ENCODE measurements at regions not wholly inside any gene's neighbourhood (a gene's known extent, or its start where the extent isn't known, plus 50 kb on each side); places are given as distances from the start of the nearest gene placed in this dataset.
"Not testable (repeated sequence)": the region's sequence is repeated elsewhere in the genome, so short reads cannot be mapped to it uniquely, and the experiment has no call there.

DNA sequence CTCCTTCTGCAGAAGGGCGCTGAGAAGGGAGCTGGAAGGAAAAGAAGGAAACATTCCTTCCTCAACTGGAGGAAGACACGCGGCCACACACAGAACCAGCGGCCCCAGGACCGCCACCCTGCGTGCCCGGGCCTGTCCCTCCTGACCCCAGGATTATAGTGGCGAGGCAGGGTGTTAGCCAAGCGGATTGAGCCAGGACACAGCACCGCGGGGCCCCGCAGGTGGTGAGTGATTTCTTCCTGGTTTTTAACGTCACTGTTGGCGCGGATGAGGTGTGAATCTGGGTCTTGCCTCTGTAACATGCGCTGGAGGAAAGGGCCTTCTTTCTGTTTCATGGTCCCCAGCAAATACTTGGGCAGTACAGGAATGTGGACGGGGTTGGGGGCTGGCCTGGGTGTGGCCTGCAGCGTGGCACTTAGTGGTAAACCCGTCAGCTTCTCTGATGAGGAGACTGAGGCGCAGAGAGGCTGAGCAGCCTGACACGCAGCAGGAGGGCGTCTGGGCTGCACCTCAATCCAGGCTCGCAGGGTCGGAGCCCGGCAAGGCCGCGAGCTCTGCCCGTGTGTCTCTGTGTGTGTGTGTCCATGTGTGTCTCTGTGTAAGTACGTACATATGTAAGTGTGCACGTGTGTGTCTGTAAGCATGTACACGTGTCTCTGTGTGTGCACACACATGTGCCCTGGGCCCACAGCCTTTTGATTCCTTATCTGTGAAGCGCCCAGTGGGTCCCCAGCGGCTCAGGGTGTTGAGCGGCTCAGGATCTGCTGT is 158.4 kb upstream of the ZNF469 start:
- not testable (repeated sequence) for H3K4me3 ChIP-seq, H3K27ac ChIP-seq

DNA sequence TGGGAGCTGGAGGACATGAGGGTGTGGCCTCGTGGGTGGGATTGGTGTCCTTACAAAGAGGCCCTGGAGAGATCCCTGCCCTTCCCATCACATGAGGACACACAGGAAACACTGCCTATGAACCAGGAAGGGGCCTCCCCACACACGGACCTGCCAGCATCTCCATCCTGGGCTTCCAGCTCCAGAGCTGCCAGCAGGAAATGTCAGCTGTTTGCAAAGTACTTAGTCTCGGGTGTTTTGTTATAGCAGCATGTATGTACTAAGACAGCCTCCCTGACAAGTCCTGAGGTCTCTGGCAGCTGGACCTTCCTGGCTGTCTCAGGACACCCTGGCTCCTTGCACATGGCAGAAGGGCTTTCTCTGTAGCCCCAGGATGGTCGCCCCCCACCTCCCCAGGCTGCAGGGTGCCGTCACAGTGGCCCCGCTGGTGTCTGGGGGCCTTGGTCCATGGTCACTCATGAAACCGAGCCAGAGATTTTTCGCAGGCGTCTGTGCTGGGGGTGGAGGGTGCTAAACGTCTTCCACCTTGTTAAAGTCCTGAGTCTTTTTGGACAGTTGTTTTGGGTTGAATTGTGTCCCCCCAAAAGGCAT is 157.0 kb upstream of the ZNF469 start:
- H3K27ac ChIP-seq, H3K4me3 ChIP-seq: not testable (repeated sequence)

DNA sequence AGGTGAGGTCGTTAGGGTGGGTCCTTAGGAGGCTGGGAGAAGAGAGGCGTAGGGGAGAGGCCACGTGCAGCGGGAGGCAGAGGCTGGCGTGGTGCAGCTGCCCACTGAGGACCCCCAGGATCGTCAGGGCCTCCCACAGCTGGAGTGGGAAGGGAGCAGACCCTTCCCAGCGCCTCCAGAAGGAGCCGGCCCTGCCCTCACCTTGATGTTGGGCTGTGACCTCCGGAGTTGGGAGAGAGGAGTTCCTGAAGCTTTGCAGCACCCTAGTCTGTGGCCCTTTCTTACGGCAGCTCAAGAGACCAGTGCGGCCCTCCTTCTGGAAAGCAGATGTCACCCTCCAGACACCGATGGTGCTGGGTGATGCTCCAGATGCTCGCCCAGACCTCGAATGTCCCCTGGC is 156.5 kb upstream of the ZNF469 start:
- not testable (repeated sequence) for H3K4me3 ChIP-seq, H3K27ac ChIP-seq

DNA sequence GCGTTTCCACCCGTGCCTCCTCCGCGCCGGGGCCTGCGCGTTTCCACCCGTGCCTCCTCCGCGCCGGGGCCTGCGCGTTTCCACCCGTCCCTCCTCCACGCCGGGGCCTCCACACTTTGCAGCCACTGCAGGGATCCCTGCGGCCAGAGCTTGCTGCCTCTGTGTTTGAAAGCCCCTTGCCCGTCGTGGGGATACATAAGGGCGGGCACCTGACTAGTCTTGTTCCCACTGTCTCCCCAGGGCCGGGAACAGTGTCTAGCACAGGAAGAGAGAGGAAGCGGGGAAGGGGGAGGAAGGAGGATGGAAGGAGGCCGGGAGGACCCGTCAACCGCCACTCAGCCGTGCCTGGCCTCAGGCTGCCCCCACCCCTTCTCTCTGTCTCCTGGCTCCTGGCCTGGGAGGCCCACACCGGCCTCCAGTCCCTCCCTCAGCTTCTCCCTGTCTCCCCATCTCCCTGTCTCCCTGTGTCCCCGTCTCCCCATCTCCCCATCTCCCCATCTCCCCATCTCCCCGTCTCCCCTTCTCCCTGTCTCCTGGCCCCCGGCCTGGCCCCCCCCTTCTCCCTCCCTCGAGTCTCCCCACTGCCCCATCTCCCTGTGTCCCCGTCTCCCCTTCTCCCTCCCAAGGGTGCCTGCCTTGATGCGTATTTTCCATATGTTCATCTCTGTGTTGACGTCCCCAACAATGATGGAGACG is 155.6 kb upstream of the ZNF469 start:
- H3K4me3 ChIP-seq, H3K27ac ChIP-seq: not testable (repeated sequence)

DNA sequence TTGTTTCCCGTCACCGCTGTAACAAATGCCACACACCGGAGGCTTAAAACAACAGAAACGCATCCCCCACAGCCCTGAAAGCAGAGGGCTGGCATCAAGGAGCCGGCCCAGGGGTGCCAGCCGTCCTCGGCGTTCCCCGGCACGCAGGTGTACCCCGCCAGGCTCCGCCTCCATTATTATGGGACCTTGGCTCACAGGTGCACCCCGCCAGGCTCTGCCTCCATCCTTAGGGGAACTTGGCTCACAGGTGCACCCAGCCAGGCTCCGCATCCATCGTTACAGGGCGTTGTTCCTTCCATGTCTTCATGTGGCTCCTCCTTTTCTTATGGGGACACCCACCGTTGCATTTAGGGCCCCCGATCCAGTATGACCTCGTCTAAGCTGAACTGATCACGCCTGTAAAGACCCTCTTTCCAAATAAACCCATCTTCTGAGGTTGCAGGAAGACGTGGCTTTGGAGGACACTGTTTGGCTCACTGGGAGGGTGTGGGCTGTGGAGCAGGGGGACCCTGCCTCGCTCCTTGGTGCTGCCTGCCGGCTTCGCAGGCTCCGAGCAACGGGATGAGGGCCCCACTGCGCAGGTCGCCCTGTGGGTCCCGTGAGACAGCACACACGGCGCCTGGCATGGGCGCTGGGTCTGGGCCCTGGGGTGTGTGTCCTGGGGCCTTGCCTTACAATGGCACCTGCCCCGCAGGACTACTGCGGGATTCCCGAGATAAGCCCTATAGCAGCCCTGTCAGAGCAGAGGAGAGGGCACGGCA is 154.9 kb upstream of the ZNF469 start:
- H3K27ac ChIP-seq, H3K4me3 ChIP-seq: not testable (repeated sequence)

DNA sequence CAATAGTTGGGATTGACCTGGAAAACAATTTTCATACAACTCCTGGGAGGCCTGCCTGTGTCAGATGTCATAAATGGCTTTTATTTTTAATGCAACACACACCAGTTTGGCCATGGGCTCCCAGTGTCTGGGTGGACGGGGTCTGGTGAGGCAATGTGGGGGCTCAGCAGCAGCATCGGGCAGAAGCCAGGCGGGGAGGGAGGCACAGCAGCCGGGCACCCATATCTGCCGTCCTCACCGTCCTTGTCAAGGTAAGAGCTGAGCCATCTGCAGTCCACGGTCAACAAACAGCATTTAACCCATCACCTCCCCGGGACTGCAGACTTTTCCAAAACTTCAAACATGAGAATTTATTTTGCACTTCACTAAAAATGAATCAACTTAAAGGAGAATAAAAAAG is 154.0 kb upstream of the ZNF469 start:
- not testable (repeated sequence) for H3K27ac ChIP-seq, H3K4me3 ChIP-seq

DNA sequence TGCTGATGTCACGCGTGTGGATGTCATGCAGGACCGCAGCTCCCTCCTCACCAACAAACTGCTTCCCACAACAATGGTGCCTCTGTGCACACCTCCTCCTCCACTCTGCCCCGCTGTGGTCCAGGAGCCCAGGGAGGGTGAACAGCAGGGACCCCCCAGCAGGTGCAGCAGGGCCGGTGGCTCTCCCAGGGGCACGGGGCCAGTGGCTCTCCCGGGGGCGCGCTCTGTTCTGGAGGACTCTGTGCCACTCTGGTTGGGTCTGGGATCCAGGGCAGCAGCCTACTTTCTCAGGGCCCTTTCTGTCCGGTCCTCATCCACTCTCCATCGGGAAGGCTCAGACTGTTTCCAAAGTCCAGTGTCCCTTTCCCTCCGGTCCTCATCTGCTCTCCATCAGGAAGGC is 153.0 kb upstream of the ZNF469 start:
- H3K27ac ChIP-seq, H3K4me3 ChIP-seq: not testable (repeated sequence)

DNA sequence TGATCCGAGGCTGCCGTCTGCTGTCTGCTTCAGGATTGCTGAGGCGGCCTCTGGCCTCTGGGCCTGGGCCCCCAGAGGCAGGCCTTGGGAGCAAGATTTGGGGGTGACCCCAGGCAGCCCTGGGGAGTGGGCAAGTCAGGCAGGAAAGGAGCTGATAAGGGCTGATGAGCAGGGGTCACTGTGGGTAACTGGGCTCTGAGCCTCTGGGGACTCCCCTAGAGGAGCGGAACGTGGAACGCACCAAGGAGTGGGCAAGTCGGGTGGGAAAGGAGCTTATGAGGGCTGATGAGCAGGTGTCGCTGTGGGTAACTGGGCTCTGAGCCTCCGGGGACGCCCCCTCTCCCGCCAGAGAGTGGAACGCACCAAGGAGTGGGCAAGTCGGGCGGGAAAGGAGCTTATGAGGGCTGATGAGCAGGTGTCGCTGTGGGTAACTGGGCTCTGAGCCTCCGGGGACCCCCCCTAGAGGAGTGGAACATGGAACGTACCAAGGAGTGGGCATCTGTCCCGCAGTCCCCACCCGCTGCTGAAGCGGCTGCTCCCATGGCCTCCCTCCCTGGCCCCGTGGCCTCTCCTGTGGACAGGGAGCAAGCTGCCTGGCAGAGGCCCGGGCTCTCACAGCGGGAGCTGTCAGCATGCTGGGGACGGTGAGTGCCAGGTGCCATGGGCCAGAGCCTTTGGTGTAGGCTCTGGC is 152.3 kb upstream of the ZNF469 start:
- not testable (repeated sequence) for H3K27ac ChIP-seq, H3K4me3 ChIP-seq

DNA sequence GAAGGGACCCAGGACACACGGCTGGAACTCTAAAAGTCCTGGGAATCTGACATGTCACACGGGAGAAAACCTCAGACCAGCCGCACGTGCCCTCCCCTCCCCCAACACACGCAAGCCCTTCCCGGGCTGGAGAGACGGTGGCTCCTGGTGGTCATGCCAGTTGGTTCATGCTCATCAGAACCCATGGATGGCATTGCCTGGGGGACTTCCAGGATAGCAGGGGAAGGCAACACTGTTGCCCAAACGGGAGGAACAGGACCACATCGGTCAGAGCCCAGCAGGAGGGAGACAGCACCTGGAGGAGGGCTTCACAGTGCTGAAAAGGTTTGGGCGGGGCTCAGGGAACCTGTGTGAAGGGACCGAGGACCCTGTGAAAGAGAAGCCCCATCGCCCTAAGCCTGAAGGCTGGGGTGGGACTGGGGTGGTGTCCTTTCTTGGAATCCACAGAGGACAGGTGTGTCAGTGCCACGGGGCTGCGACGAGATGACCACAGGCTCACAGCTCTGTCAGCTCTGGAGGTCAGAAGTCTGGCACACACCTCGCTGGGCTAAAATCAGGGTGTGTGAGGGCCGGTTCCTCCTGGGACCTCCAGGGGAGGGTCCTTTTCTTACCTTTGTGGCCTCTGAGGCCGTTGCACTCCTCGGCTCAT is 151.7 kb upstream of the ZNF469 start:
- not testable (repeated sequence) for H3K27ac ChIP-seq, H3K4me3 ChIP-seq

DNA sequence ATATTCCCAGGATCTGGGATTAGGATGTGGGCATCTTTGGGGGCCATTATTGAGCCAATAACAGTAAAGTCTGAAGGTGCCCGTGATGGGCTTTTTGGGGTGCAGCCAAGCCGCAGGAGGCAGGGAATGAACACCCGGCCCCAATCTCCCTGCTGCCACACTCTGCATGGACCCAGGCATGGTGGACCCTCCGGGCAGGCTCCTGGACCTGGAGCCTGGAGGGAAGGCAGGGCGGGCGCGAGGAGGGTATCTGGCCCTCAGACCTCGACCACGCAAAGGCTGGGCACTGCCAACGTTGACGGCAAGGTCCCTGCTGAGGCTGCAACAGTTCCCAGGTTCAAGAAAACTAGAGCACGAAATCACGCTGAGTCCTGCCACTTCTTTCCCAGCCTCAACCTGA is 150.9 kb upstream of the ZNF469 start:
- H3K4me3 ChIP-seq, H3K27ac ChIP-seq: not testable (repeated sequence)

DNA sequence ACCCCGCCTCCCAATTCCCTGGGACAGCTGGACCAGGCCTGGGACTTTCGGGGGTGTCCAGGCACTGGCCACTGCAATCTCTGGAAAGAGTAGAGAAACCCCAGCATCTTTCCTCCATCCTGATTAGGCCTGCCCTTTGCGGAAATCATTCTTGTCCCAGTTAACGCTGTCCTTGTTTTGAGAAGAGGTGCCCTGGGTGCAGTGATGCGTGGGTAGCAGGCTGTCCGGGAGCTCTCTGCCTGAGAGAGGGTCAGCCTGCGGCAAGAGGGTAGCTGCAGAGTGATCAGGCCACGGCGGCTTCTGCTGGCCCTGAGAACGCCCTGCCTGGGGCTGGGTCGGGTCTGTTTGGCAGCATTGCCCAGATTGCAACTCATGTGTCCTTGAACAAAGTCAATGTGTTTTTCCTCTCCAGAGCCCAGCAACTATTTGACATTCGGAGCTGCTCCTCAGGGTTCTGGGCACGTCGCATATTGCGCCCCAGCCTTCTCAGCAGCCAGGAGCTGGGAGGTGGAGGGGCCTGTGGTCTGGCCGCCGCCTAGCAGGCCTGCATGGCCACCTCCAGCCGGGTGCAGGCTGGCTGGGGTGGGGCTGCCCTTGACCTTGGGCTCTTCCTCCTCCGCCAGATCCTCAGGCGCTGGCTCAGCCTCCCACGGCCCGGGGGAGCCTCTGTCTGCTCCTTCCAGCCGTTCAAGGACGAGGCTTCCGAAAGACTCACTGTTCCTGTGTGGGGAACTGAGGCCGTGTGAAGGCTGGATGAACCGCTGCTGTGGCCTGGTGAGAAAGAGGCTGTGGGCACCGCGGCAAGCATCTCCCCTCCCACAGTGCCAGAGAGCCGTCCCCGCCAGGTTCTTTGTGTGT is 150.1 kb upstream of the ZNF469 start:
- not testable (repeated sequence) for H3K4me3 ChIP-seq, H3K27ac ChIP-seq

DNA sequence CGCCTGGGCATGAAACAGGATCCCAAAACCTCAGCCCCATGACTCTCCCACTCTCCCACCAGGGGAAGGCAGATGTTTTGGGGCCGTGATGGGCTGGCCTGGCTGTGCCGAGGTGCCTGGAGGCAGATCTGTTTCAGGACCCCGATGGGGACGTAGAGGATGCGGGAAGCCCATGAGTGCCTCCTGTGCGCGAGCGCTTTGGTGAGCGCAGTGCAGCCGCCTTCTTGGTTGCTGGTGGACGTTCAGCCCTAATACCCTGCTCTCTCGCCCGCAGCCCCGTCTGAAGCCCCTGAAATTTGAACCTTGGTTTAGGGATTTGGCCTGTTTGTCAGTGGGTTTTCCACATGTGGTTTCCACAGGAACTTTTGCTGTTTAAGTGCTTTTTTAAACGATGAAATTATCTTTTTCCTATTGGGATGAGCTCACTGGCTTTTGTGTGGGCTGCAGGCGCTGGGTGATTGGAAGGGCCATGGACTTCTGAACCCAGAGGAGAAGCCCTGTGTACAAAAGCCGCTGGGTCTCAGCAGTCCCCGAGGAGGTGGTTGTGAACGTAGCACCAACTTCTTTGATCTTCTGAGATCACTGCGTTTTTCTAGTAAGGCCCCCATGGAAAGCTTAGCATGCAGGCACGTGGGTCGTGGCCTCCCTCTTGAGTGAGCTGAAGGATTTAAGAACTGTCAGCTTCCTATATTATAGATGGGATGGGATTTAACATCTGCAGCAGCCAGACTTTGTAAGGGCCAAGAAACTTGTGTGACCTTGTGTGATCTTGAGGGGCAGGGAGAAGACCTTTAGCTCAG is 148.9 kb upstream of the ZNF469 start:
- H3K4me3 ChIP-seq = not testable (repeated sequence)
- peak overlapping the region in 3 of 21 experiments; percentile 25 to 63 (median 49) for H3K27ac ChIP-seq

DNA sequence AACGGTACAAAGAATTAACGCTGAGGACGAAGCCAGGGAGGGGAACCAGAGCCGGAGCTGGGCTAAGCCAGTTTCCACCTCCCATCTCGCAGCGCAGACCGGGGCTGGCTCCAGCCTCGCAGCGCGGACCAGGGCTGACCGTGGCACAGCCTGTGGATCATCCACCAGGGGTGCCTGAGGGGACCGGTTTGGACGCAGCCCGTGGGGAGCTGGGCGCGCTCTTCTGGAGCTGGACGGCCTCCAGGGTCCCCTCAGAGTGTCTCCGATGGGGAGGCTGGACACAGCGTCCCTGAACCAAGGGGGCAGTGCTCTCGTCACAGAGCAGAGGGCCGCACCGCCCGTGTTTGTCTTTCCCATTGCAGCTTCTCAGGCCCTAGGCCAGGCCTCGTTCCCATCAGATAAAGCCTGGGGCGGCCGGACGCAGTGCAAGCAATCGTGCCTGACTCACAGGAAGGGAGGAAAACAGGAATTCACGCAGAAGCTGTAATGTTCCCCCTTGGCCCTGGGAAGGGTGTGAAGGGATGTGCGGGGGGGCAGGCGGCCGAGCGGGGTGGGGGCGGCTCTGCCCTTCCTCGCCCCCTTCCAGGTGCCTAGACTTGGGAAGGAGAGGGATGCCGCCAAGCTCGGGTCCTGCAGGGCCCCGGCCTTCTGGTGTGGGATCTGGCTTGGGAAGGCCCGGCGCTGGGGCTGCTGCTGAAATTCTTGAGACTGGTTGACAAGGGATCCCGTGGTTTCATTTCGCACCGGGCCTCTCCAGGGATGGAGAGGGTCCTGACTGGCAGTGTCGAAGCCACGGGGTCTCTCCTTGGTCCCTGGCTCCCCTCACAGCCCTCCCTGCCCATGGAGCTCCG is 148.1 kb upstream of the ZNF469 start:
- H3K4me3 ChIP-seq = not testable (repeated sequence)
- peak overlapping the region in 3 of 21 experiments; percentile 25 to 63 (median 49) for H3K27ac ChIP-seq

DNA sequence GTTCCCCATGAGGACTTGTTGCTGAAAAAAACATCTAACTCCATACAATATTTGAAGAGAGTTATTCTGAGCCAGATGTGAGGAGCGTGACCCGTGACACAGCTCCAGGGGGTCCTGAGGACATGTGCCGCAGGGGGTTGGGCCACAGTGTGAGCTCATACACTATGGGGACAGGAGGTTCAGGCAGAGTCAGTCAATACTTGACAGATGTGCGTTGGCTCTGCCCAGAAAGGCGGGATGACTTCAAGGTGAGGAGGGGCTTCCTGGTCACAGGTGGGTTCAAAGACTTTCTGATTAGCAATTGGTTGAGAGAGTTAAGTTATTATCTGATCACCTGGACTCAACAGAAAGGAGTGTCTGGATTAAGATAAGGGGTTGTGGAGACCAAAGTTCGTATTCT is 147.1 kb upstream of the ZNF469 start:
- H3K4me3 ChIP-seq, H3K27ac ChIP-seq: not testable (repeated sequence)

DNA sequence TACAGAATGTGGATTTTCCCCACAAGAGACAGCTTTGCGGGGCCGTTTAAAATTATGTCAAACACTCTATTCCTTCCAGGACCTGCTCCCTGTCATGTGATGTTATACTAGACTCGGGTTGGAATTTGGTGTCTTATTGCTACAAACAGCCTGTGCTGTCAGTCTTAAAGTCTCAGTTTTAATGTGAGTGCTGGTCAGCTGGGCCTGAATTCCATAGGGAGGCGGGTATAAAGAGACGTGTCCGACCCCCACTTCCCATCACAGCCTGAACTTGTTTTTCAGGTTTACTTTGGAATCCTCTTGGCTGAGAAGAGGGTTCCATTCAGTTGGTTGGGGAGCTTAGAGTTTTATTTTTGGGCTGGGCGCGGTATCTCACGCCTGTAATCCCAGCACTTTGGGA is 146.5 kb upstream of the ZNF469 start:
- not testable (repeated sequence) for H3K4me3 ChIP-seq, H3K27ac ChIP-seq

DNA sequence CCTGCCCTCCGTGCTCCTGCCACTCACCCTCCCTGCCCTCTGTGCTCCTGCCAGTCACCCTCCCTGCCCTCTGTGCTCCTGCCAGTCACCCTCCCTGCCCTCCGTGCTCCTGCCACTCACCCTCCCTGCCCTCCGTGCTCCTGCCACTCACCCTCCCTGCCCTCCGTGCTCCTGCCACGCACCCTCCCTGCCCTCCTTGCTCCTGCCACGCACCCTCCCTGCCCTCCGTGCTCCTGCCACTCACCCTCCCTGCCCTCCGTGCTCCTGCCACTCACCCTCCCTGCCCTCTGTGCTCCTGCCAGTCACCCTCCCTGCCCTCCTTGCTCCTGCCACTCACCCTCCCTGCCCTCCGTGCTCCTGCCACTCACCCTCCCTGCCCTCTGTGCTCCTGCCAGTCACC is 145.4 kb upstream of the ZNF469 start:
- H3K27ac ChIP-seq, H3K4me3 ChIP-seq: not testable (repeated sequence)
